ENCODE measurements at regions not wholly inside any gene's neighbourhood (a gene's known extent, or its start where the extent isn't known, plus 50 kb on each side); places are given as distances from the start of the nearest gene placed in this dataset.

GRCh38 chr9:2469681-2470221, 151.8 kb upstream of the VLDLR start:
- H3K27ac ChIP-seq (ENCODE audit: low read length) = no peak overlapping the region
- no peaks in the 10 kb centered on the region for H4K20me1 ChIP-seq (ENCODE audit: insufficient read depth, low read length)
- no peaks in the 10 kb centered on the region for H3K27me3 ChIP-seq (ENCODE audit: low read depth, low read length)
- no peak overlapping the region for H3K4me3 ChIP-seq (ENCODE audit: low read length)
- H3K4me2 ChIP-seq (ENCODE audit: low read length) = no peak overlapping the region
- H3K36me3 ChIP-seq (replicated peaks; ENCODE audit: low read depth, low read length) = no peaks in the 10 kb centered on the region
- peaks cover 12% of the 10 kb centered on the region for H3K4me1 ChIP-seq (ENCODE audit: low read length)
- no peaks in the 10 kb centered on the region for H3K9me3 ChIP-seq (ENCODE audit: insufficient read depth, low read length)
- H3K79me2 ChIP-seq (ENCODE audit: low read length) = no peaks in the 10 kb centered on the region
- no peak overlapping the region for H3K9ac ChIP-seq (ENCODE audit: low read length)
- TF ChIP-seq EZH2phosphoT487 (IDR thresholded peaks at IDR 0.05; ENCODE audit: low read depth) (no peak), CTCF (IDR thresholded peaks at IDR 0.05; ENCODE audit: low read depth, low read length) (peak; percentile 34)
- no peak overlapping the region for H2AFZ ChIP-seq (ENCODE audit: low read depth, low read length)

DNA sequence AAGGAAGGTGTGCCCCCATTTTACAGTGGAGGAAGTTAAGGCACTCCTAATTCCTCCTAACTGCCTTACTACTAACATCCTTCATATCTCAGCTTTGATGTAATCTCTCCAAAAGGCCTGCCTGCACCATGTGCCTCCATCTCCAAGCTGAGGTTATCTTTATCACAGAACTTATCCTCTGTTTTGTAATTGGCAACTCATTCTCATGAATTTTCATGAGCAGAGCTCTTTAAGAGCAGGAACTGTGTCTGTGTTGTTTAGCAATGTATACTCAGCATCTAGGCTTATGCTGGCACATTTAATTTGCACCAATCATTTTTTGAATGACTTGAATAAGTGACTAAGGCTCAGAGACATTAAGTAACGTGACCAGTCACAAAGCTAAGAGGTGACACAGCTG, 147.9 kb upstream of the VLDLR start:
- H3K9me3 ChIP-seq (ENCODE audit: insufficient read depth, low read length) = no peaks in the 10 kb centered on the region
- H3K4me3 ChIP-seq (ENCODE audit: low read length) = no peak overlapping the region
- H3K36me3 ChIP-seq (replicated peaks; ENCODE audit: low read depth, low read length) = no peaks in the 10 kb centered on the region
- H3K79me2 ChIP-seq (ENCODE audit: low read length) = no peaks in the 10 kb centered on the region
- no peaks in the 10 kb centered on the region for H4K20me1 ChIP-seq (ENCODE audit: insufficient read depth, low read length)
- TF ChIP-seq EZH2phosphoT487 (IDR thresholded peaks at IDR 0.05; ENCODE audit: low read depth) (no peak), CTCF (IDR thresholded peaks at IDR 0.05; ENCODE audit: low read depth, low read length) (no peak)
- no peaks in the 10 kb centered on the region for H3K27me3 ChIP-seq (ENCODE audit: low read depth, low read length)
- no peak overlapping the region for H3K9ac ChIP-seq (ENCODE audit: low read length)
- H3K4me2 ChIP-seq (ENCODE audit: low read length) = no peak overlapping the region
- H3K27ac ChIP-seq (ENCODE audit: low read length) = no peak overlapping the region
- H3K4me1 ChIP-seq (ENCODE audit: low read length) = no peaks in the 10 kb centered on the region
- H2AFZ ChIP-seq (ENCODE audit: low read depth, low read length) = no peak overlapping the region

GRCh38 chr9:2477755-2478154, 143.8 kb upstream of the VLDLR start:
- H3K36me3 ChIP-seq (replicated peaks; ENCODE audit: low read depth, low read length) = no peaks in the 10 kb centered on the region
- H2AFZ ChIP-seq (ENCODE audit: low read depth, low read length) = no peak overlapping the region
- no peaks in the 10 kb centered on the region for H3K27me3 ChIP-seq (ENCODE audit: low read depth, low read length)
- TF ChIP-seq CTCF (IDR thresholded peaks at IDR 0.05; ENCODE audit: low read depth, low read length) (no peak), EZH2phosphoT487 (IDR thresholded peaks at IDR 0.05; ENCODE audit: low read depth) (no peak)
- no peak overlapping the region for H3K4me3 ChIP-seq (ENCODE audit: low read length)
- H3K9ac ChIP-seq (ENCODE audit: low read length) = no peak overlapping the region
- no peak overlapping the region for H3K4me2 ChIP-seq (ENCODE audit: low read length)
- no peaks in the 10 kb centered on the region for H3K79me2 ChIP-seq (ENCODE audit: low read length)
- H3K9me3 ChIP-seq (ENCODE audit: insufficient read depth, low read length) = no peaks in the 10 kb centered on the region
- no peak overlapping the region for H3K27ac ChIP-seq (ENCODE audit: low read length)
- H3K4me1 ChIP-seq (ENCODE audit: low read length) = no peaks in the 10 kb centered on the region
- H4K20me1 ChIP-seq (ENCODE audit: insufficient read depth, low read length) = no peaks in the 10 kb centered on the region

DNA sequence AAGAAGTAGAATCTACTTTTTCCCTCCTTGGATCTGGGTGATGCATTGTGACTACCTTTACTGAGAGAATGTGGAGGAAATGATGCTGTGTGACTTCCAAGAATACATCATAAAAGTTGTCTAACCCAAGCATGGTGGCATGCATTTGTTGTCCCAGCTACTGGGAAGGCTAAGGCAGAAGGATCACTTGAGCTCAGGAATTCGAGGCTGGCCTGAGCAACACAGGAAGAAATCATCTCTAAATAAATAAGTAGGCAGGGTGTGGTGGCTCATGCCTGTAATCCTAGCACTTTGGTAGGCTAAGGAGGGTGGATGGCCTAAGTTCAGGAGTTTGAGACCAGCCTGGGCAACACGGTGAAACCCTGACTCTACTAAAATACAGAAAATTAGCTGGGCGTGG, 143.2 kb upstream of the VLDLR start:
- no peaks in the 10 kb centered on the region for H3K9me3 ChIP-seq (ENCODE audit: insufficient read depth, low read length)

More for the DNA sequence above, 143.2 kb upstream of the VLDLR start:
- H3K4me1 ChIP-seq (ENCODE audit: low read length) = no peaks in the 10 kb centered on the region
- H2AFZ ChIP-seq (ENCODE audit: low read depth, low read length) = no peak overlapping the region
- no peak overlapping the region for H3K4me2 ChIP-seq (ENCODE audit: low read length)
- TF ChIP-seq CTCF (IDR thresholded peaks at IDR 0.05; ENCODE audit: low read depth, low read length) = no peak
- TF ChIP-seq EZH2phosphoT487 (IDR thresholded peaks at IDR 0.05; ENCODE audit: low read depth) = no peak
- H3K36me3 ChIP-seq (replicated peaks; ENCODE audit: low read depth, low read length) = no peaks in the 10 kb centered on the region
- no peak overlapping the region for H3K4me3 ChIP-seq (ENCODE audit: low read length)
- no peaks in the 10 kb centered on the region for H3K27me3 ChIP-seq (ENCODE audit: low read depth, low read length)
- no peaks in the 10 kb centered on the region for H4K20me1 ChIP-seq (ENCODE audit: insufficient read depth, low read length)
- no peak overlapping the region for H3K27ac ChIP-seq (ENCODE audit: low read length)
- no peak overlapping the region for H3K9ac ChIP-seq (ENCODE audit: low read length)
- no peaks in the 10 kb centered on the region for H3K79me2 ChIP-seq (ENCODE audit: low read length)

Measured in OCI-LY3 (cell line).